ENCODE measurements at regions not wholly inside any gene's neighbourhood (a gene's known extent, or its start where the extent isn't known, plus 50 kb on each side); places are given as distances from the start of the nearest gene placed in this dataset.

GRCh38 chr16:51629576-51629975 is 478.5 kb upstream of the SALL1 start:
- no peak overlapping the region for H3K27ac ChIP-seq (ENCODE audit: low read depth, low read length, severe bottlenecking)
- no peaks in the 10 kb centered on the region for H3K9me3 ChIP-seq (ENCODE audit: control insufficient read depth, low read length)
- H3K4me3 ChIP-seq (ENCODE audit: extremely low read depth, insufficient read depth, low read length, poor library complexity, severe bottlenecking) = no peak overlapping the region
- no peaks in the 10 kb centered on the region for H3K36me3 ChIP-seq (ENCODE audit: control insufficient read depth, insufficient read depth, low read length)
- H3K4me1 ChIP-seq (ENCODE audit: control insufficient read depth, insufficient read depth, low read length, poor library complexity, severe bottlenecking) = peaks cover 2% of the 10 kb centered on the region
- no CpG with 5 or more reads among the region's 3 CpGs for WGBS, 2 experiments (ENCODE audit: insufficient coverage in 2 of 2)

DNA sequence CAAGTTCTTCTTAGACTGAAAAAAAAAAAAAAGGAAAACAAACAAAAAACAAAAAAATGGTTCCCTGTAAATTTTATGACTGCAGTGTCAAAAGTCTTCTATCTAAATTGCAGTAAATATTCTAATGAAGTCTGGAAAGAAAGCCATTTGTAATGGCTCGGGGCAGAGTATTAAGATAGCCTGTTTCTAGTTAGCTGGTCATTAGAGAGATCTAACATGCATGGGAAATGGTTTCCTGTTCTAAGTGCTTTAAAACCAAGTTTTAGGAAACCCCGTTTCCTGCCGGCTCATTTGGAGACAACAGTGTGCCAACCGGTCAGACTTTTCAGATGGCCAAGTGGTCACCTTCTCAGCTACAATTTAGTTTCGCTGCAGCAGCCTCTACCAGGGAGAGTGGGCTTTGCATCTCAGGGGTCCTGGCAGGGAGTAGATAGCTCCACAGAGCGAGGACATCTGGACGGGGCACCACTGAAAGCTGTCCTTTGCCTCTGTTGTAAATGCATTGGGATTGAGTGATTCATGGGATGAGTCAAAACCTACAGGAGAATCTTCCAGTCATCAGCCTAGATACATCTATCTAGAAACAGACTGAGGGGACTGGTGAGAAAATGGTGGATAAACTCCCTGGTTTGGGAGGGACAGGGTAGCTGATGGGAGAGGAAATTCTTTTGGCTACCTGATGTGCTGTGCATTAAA is 473.2 kb upstream of the SALL1 start:
- Histone ChIP-seq H3K27ac (ENCODE audit: low read depth, low read length, severe bottlenecking) (no peak overlapping the region), H3K9me3 (ENCODE audit: control insufficient read depth, low read length) (peaks cover 13% of the 10 kb centered on the region), H3K4me1 (ENCODE audit: control insufficient read depth, insufficient read depth, low read length, poor library complexity, severe bottlenecking) (peaks cover 2% of the 10 kb centered on the region), H3K4me3 (ENCODE audit: extremely low read depth, insufficient read depth, low read length, poor library complexity, severe bottlenecking) (no peak overlapping the region), H3K36me3 (ENCODE audit: control insufficient read depth, insufficient read depth, low read length) (no peaks in the 10 kb centered on the region)
- 87 to 91% methylated on average over 3 to 6 of the region's 7 CpGs for WGBS, 2 experiments (ENCODE audit: insufficient coverage in 2 of 2)

GRCh38 chr16:51621610-51622009 is 470.5 kb upstream of the SALL1 start:
- no peaks in the 10 kb centered on the region for H3K36me3 ChIP-seq (ENCODE audit: control insufficient read depth, insufficient read depth, low read length)
- no peak overlapping the region for H3K4me3 ChIP-seq (ENCODE audit: extremely low read depth, insufficient read depth, low read length, poor library complexity, severe bottlenecking)
- H3K27ac ChIP-seq (ENCODE audit: low read depth, low read length, severe bottlenecking) = no peak overlapping the region
- peaks cover 13% of the 10 kb centered on the region for H3K9me3 ChIP-seq (ENCODE audit: control insufficient read depth, low read length)
- 89% methylated on average over 1 of the region's 1 CpG for WGBS, 2 experiments (ENCODE audit: insufficient coverage in 2 of 2)
- H3K4me1 ChIP-seq (ENCODE audit: control insufficient read depth, insufficient read depth, low read length, poor library complexity, severe bottlenecking) = peaks cover 2% of the 10 kb centered on the region

GRCh38 chr16:51615141-51615540 is 464.1 kb upstream of the SALL1 start:
- Histone ChIP-seq H3K4me3 (ENCODE audit: extremely low read depth, insufficient read depth, low read length, poor library complexity, severe bottlenecking) (no peak overlapping the region), H3K27ac (ENCODE audit: low read depth, low read length, severe bottlenecking) (no peak overlapping the region)
- 73 to 84% methylated on average over 2 to 3 of the region's 4 CpGs for WGBS, 2 experiments (ENCODE audit: insufficient coverage in 2 of 2)

DNA sequence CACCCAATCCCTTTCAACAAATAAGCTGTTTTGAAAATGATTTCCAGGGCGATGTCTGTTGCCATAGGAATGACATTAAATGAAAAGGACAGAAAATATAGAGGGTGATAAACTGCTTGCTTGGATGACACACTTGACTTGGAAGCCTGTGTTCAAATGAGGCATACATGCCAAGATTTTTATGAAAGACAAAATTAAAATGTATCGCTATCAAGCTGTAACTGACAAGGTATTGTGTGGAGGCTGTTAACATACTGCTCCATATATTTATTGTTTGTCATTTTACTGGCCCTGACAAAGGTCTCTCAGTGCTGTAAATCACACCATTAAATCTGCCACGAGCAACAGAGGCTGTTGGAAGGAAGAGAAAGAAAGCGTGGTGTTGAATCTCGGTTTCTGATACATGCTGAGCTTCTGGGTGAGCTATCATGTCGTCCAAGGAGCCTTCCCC is 456.2 kb upstream of the SALL1 start:
- Histone ChIP-seq H3K27ac (ENCODE audit: low read depth, low read length, severe bottlenecking) (no peak overlapping the region), H3K4me3 (ENCODE audit: extremely low read depth, insufficient read depth, low read length, poor library complexity, severe bottlenecking) (no peak overlapping the region), H3K4me1 (ENCODE audit: control insufficient read depth, insufficient read depth, low read length, poor library complexity, severe bottlenecking) (no peaks in the 10 kb centered on the region), H3K36me3 (ENCODE audit: control insufficient read depth, insufficient read depth, low read length) (no peaks in the 10 kb centered on the region), H3K9me3 (ENCODE audit: control insufficient read depth, low read length) (no peaks in the 10 kb centered on the region)
- 70 to 77% methylated on average over 2 to 4 of the region's 6 CpGs for WGBS, 2 experiments (ENCODE audit: insufficient coverage in 2 of 2)

More at GRCh38 chr16:51615141-51615540, 464.1 kb upstream of the SALL1 start:
- no peaks in the 10 kb centered on the region for H3K4me1 ChIP-seq (ENCODE audit: control insufficient read depth, insufficient read depth, low read length, poor library complexity, severe bottlenecking)
- H3K36me3 ChIP-seq (ENCODE audit: control insufficient read depth, insufficient read depth, low read length) = no peaks in the 10 kb centered on the region
- no peaks in the 10 kb centered on the region for H3K9me3 ChIP-seq (ENCODE audit: control insufficient read depth, low read length)

- Histone ChIP-seq H3K36me3 (ENCODE audit: control insufficient read depth, insufficient read depth, low read length) (no peaks in the 10 kb centered on the region), H3K9me3 (ENCODE audit: control insufficient read depth, low read length) (peaks cover 4% of the 10 kb centered on the region), H3K4me3 (ENCODE audit: extremely low read depth, insufficient read depth, low read length, poor library complexity, severe bottlenecking) (no peak overlapping the region), H3K27ac (ENCODE audit: low read depth, low read length, severe bottlenecking) (no peak overlapping the region), H3K4me1 (ENCODE audit: control insufficient read depth, insufficient read depth, low read length, poor library complexity, severe bottlenecking) (peaks cover 7% of the 10 kb centered on the region)
- 79 to 90% methylated on average over 2 to 3 of the region's 4 CpGs for WGBS, 2 experiments (ENCODE audit: insufficient coverage in 2 of 2)
Observed at GRCh38 chr16:51596247-51596646, 445.2 kb upstream of the SALL1 start.

DNA sequence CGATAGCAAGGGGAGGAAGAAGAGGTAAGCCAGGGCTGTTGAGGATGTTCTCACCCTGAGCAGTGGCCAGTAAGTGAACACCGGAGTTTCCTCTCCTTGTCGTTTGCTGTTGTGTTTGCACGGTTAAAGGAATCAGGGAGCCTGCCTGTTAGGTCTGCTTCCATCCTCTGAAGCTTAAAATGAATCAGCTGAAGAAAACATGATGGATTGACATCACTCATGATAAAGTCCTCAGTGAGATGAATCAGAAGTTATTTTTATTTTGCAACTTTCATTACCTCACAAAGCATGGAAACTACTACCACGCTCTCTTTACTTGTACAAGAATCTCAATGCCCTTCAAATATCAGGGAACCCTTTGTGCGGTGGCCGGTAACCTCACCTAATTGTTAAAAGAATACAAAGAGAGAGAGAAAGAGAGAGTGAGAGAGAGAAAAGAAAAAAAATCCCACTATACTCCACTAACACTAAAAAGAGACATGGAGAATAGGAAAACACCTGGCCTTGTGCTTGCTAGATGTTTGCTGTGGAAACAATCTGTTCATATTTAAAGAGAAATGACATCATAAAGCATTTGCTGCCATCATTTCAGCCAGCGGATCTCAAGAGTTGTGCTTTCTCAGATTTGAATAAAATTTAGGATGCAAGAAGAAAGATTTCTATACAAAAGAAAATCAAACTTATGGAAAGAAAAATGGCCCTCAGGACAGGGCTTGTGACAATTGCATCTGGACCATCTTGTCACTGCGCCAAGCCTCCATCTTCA is 441.6 kb upstream of the SALL1 start:
- Histone ChIP-seq H3K27ac (ENCODE audit: low read depth, low read length, severe bottlenecking) (no peak overlapping the region), H3K4me1 (ENCODE audit: control insufficient read depth, insufficient read depth, low read length, poor library complexity, severe bottlenecking) (peaks cover 7% of the 10 kb centered on the region), H3K36me3 (ENCODE audit: control insufficient read depth, insufficient read depth, low read length) (no peaks in the 10 kb centered on the region), H3K9me3 (ENCODE audit: control insufficient read depth, low read length) (no peaks in the 10 kb centered on the region), H3K4me3 (ENCODE audit: extremely low read depth, insufficient read depth, low read length, poor library complexity, severe bottlenecking) (no peak overlapping the region)
- WGBS, 2 experiments (ENCODE audit: insufficient coverage in 2 of 2) = 71 to 78% methylated on average over 4 to 5 of the region's 9 CpGs

- peaks cover 7% of the 10 kb centered on the region for H3K4me1 ChIP-seq (ENCODE audit: control insufficient read depth, insufficient read depth, low read length, poor library complexity, severe bottlenecking)
- H3K9me3 ChIP-seq (ENCODE audit: control insufficient read depth, low read length) = no peaks in the 10 kb centered on the region
- H3K4me3 ChIP-seq (ENCODE audit: extremely low read depth, insufficient read depth, low read length, poor library complexity, severe bottlenecking) = no peak overlapping the region
- WGBS, 2 experiments (ENCODE audit: insufficient coverage in 2 of 2) = 67 to 79% methylated on average over 4 to 7 of the region's 9 CpGs
- H3K27ac ChIP-seq (ENCODE audit: low read depth, low read length, severe bottlenecking) = no peak overlapping the region
- H3K36me3 ChIP-seq (ENCODE audit: control insufficient read depth, insufficient read depth, low read length) = no peaks in the 10 kb centered on the region
Observed at GRCh38 chr16:51592001-51592501, 441.0 kb upstream of the SALL1 start.

DNA sequence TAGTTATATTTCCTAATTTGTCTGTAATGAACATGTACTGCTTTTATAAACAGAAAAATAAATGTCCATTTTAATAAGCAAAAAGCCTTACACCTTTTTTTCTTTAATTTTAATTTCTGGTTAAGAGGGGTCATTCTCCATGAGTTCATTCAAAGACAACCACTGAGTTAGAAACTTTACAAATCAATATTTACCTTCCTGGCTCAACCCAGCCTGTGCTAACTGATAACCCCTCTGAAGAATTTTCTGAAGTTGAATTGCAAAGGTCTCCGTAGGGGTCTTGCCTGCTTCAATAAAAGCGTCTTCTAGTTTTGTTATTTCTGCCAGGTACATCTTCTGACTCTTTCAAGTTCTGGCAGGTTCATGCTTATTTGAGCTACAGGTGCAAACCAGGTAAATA is 440.4 kb upstream of the SALL1 start:
- Histone ChIP-seq H3K36me3 (ENCODE audit: control insufficient read depth, insufficient read depth, low read length) (no peaks in the 10 kb centered on the region), H3K9me3 (ENCODE audit: control insufficient read depth, low read length) (no peaks in the 10 kb centered on the region), H3K27ac (ENCODE audit: low read depth, low read length, severe bottlenecking) (no peak overlapping the region), H3K4me1 (ENCODE audit: control insufficient read depth, insufficient read depth, low read length, poor library complexity, severe bottlenecking) (peaks cover 7% of the 10 kb centered on the region), H3K4me3 (ENCODE audit: extremely low read depth, insufficient read depth, low read length, poor library complexity, severe bottlenecking) (no peak overlapping the region)
- WGBS, 2 experiments (ENCODE audit: insufficient coverage in 2 of 2) = 46 to 55% methylated on average over 2 of the region's 2 CpGs

GRCh38 chr16:51579652-51580360 is 428.7 kb upstream of the SALL1 start:
- Histone ChIP-seq H3K4me1 (ENCODE audit: control insufficient read depth, insufficient read depth, low read length, poor library complexity, severe bottlenecking) (no peaks in the 10 kb centered on the region), H3K36me3 (ENCODE audit: control insufficient read depth, insufficient read depth, low read length) (no peaks in the 10 kb centered on the region), H3K27ac (ENCODE audit: low read depth, low read length, severe bottlenecking) (no peak overlapping the region), H3K9me3 (ENCODE audit: control insufficient read depth, low read length) (no peaks in the 10 kb centered on the region), H3K4me3 (ENCODE audit: extremely low read depth, insufficient read depth, low read length, poor library complexity, severe bottlenecking) (no peak overlapping the region)
- WGBS, 2 experiments (ENCODE audit: insufficient coverage in 2 of 2) = 83 to 100% methylated on average over 1 to 2 of the region's 3 CpGs

All from mesodermal cell (in vitro differentiated cells).